KBM-7 (cell line): ENCODE measurements at regions not wholly inside any gene's neighbourhood (a gene's known extent, or its start where the extent isn't known, plus 50 kb on each side); places are given as distances from the start of the nearest gene placed in this dataset.
"Not testable (repeated sequence)": the region's sequence is repeated elsewhere in the genome, so short reads cannot be mapped to it uniquely, and the experiment has no call there.

Experiments used
- DNase-seq: peaks from one replicate; pipeline ENCODE4 v3.0.0-alpha.2; 2015
- in situ Hi-C: fragments of 300-500 bp; cut with MboI; formaldehyde crosslinking; loops from 2 replicates; pipeline ENCODE4 v1.14.3; 2020; ENCODE audit warnings: low sequenced_read_pairs, low pct_unique_long_range_greater_than_20kb, mixed read lengths

- in situ Hi-C loops, result no loop called here
- no peak for DNase-seq
Measured at GRCh38 chr2:210844016-210844415, 287.6 kb downstream of the CPS1 start.

GRCh38 chr2:210859314-210859713, 302.9 kb downstream of the CPS1 start:
- no peak for DNase-seq
- in situ Hi-C loops, result no loop called here

GRCh38 chr2:210860276-210860675, 303.9 kb downstream of the CPS1 start:
- in situ Hi-C loops, result no loop called here

GRCh38 chr2:210861038-210861665, 304.8 kb downstream of the CPS1 start:
- no peak for DNase-seq
- in situ Hi-C loops, result no loop called here

More at GRCh38 chr2:210860276-210860675, 303.9 kb downstream of the CPS1 start:
- DNase-seq, result no peak

- in situ Hi-C loops, result no loop called here
- DNase-seq, result no peak
Measured at GRCh38 chr2:210862283-210863065, 306.1 kb downstream of the CPS1 start.

- no peak for DNase-seq
- in situ Hi-C loops, result no loop called here
Measured at GRCh38 chr2:210863283-210863682, 306.9 kb downstream of the CPS1 start.

GRCh38 chr2:210871566-210871965, 315.2 kb downstream of the CPS1 start:
- in situ Hi-C loops, DNase-seq: not testable (repeated sequence)

GRCh38 chr2:210873631-210874030, 317.2 kb downstream of the CPS1 start:
- no peak for DNase-seq
- in situ Hi-C loops, result no loop called here

- no peak for DNase-seq
- in situ Hi-C loops, result no loop called here
Measured at GRCh38 chr2:210884227-210884626, 327.8 kb downstream of the CPS1 start.

GRCh38 chr2:210888035-210888434, 331.6 kb downstream of the CPS1 start:
- in situ Hi-C loops, result no loop called here
- DNase-seq, result no peak

GRCh38 chr2:210895132-210895531, 338.7 kb downstream of the CPS1 start:
- DNase-seq, result no peak
- in situ Hi-C loops, result no loop called here

GRCh38 chr2:210899131-210899530, 342.7 kb downstream of the CPS1 start:
- DNase-seq, result no peak
- in situ Hi-C loops, result no loop called here

- no peak for DNase-seq
- in situ Hi-C loops, result no loop called here
Measured at GRCh38 chr2:210901326-210901725, 344.9 kb downstream of the CPS1 start.

GRCh38 chr2:210912779-210913178, 356.4 kb downstream of the CPS1 start:
- DNase-seq, result no peak
- in situ Hi-C loops, result no loop called here

- DNase-seq, result no peak
- in situ Hi-C loops, result no loop called here
Measured at GRCh38 chr2:210913461-210913860, 357.1 kb downstream of the CPS1 start.

- in situ Hi-C loops, result no loop called here
Measured at GRCh38 chr2:210915912-210916311, 359.5 kb downstream of the CPS1 start.

GRCh38 chr2:210917465-210917864, 361.1 kb downstream of the CPS1 start:
- in situ Hi-C loops, result no loop called here
- no peak for DNase-seq

More at GRCh38 chr2:210915912-210916311, 359.5 kb downstream of the CPS1 start:
- no peak for DNase-seq

GRCh38 chr2:210919128-210919527, 362.7 kb downstream of the CPS1 start:
- DNase-seq, result no peak
- in situ Hi-C loops, result no loop called here

GRCh38 chr2:210922419-210922818, 366.0 kb downstream of the CPS1 start:
- in situ Hi-C loops, result no loop called here
- DNase-seq, result no peak

- DNase-seq, result no peak
- in situ Hi-C loops, result no loop called here
Measured at GRCh38 chr2:210928714-210929113, 372.3 kb downstream of the CPS1 start.

GRCh38 chr2:210938228-210938627, 381.8 kb downstream of the CPS1 start:
- in situ Hi-C loops, result no loop called here
- no peak for DNase-seq
